Neural cell (in vitro differentiated cells): ENCODE measurements at regions not wholly inside any gene's neighbourhood (a gene's known extent, or its start where the extent isn't known, plus 50 kb on each side); places are given as distances from the start of the nearest gene placed in this dataset.

Experiments
- H2AFZ ChIP-seq: fragments of 200-600, 300-800 bp; sonication (generic), shearing (Covaris generic); 2 replicates; pipeline ENCODE4 v1.6.0; 2014; ENCODE audit warnings: low read depth, mild to moderate bottlenecking, antibody characterized with exemption, low read length, moderate library complexity
- H3F3A ChIP-seq: fragments of 200-600 bp; shearing (Covaris generic); 2 replicates; pipeline ENCODE4 v1.6.1; 2016; ENCODE audit warnings: mild to moderate bottlenecking, moderate library complexity, mixed read lengths, antibody characterized with exemption, low read length; ENCODE audit not compliant: insufficient read depth, poor library complexity, severe bottlenecking
- H3K27ac ChIP-seq: fragments of 200-600, 300-800 bp; sonication (generic), shearing (Covaris generic); 2 replicates; pipeline ENCODE4 v1.5.1; 2014; ENCODE audit warnings: mild to moderate bottlenecking, low read length, moderate library complexity
- H3K27me3 ChIP-seq: fragments of 300-800, 200-600 bp; sonication (generic), shearing (Covaris generic); 2 replicates; pipeline ENCODE4 v1.6.0; 2014; ENCODE audit warnings: mild to moderate bottlenecking, low read depth, low read length, moderate library complexity; ENCODE audit not compliant: insufficient read depth
- H3K36me3 ChIP-seq: fragments of 300-800, 200-600 bp; sonication (generic), shearing (Covaris generic); 2 replicates; pipeline ENCODE4 v1.5.1; 2014; ENCODE audit warnings: mild to moderate bottlenecking, antibody characterized with exemption, low read length, moderate library complexity; ENCODE audit not compliant: insufficient read depth
- H3K4me2 ChIP-seq: fragments of 300-800, 200-600 bp; sonication (generic), shearing (Covaris generic); 2 replicates; pipeline ENCODE4 v1.6.0; 2014; ENCODE audit warnings: mild to moderate bottlenecking, low read length
- H3K4me3 ChIP-seq: fragments of 300-800, 200-600 bp; sonication (generic), shearing (Covaris generic); 2 replicates; pipeline ENCODE4 v1.5.1; 2014; ENCODE audit warnings: mild to moderate bottlenecking, low read length, moderate library complexity
- H3K79me2 ChIP-seq: fragments of 200-600 bp; shearing (Covaris generic); replicated peaks from 2 replicates; pipeline ENCODE4 v1.6.0; 2014; ENCODE audit warnings: mild to moderate bottlenecking, low read length, moderate library complexity; ENCODE audit not compliant: insufficient read depth
- H3K9ac ChIP-seq: fragments of 300-800, 200-600 bp; sonication (generic), shearing (Covaris generic); 2 replicates; pipeline ENCODE4 v1.6.1; 2016; ENCODE audit warnings: mild to moderate bottlenecking, low read length, mixed read lengths
- H3K9me2 ChIP-seq: fragments of 200-600 bp; shearing (Covaris generic); 2 replicates; pipeline ENCODE4 v1.6.1; 2016; ENCODE audit warnings: mild to moderate bottlenecking, low read length, mixed read lengths; ENCODE audit not compliant: insufficient read depth
- H3K9me3 ChIP-seq: fragments of 200-600, 300-800 bp; sonication (generic), shearing (Covaris generic); 2 replicates; pipeline ENCODE4 v1.6.1; 2016; ENCODE audit warnings: mild to moderate bottlenecking, mixed run types, low read length, moderate library complexity, mixed read lengths
- H4K20me1 ChIP-seq: fragments of 200-600 bp; shearing (Covaris generic); 2 replicates; pipeline ENCODE4 v1.6.1; 2016; ENCODE audit warnings: mild to moderate bottlenecking, mixed run types; ENCODE audit not compliant: insufficient read depth
- CTCF ChIP-seq: fragments of 450-650 bp; IDR thresholded peaks from 2 replicates; pipeline ENCODE4 v1.5.1; 2014; ENCODE audit warnings: antibody characterized with exemption, mild to moderate bottlenecking, moderate library complexity; ENCODE audit not compliant: poor library complexity, severe bottlenecking
- EP300 ChIP-seq: fragments of 450-650 bp; conservative IDR thresholded peaks from 2 replicates; pipeline ENCODE4 v1.6.1; 2014; ENCODE audit warnings: antibody characterized with exemption, mild to moderate bottlenecking, moderate library complexity; ENCODE audit not compliant: poor library complexity, severe bottlenecking
- EZH2 ChIP-seq: fragments of 200-600, 300-800 bp; shearing (Covaris generic), sonication (generic); IDR thresholded peaks from 2 replicates; pipeline ENCODE4 v1.6.1; 2014; ENCODE audit warnings: antibody characterized with exemption, low read length, borderline replicate concordance, mild to moderate bottlenecking; ENCODE audit not compliant: insufficient read depth, poor library complexity, severe bottlenecking
- MXI1 ChIP-seq: fragments of 450-650 bp; conservative IDR thresholded peaks from 2 replicates; pipeline ENCODE4 v1.6.1; 2014; ENCODE audit warnings: antibody characterized with exemption, mild to moderate bottlenecking; ENCODE audit not compliant: poor library complexity, severe bottlenecking
- POLR2AphosphoS5 ChIP-seq: IDR thresholded peaks from 2 replicates; pipeline ENCODE4 v1.6.1; 2012
- RAD21 ChIP-seq: fragments of 450-650 bp; conservative IDR thresholded peaks from 2 replicates; pipeline ENCODE4 v1.6.1; 2014; ENCODE audit warnings: antibody characterized with exemption, mild to moderate bottlenecking, moderate library complexity
- REST ChIP-seq: IDR thresholded peaks from 2 replicates; pipeline ENCODE4 v1.6.1; 2012; ENCODE audit warnings: borderline replicate concordance
- SMC3 ChIP-seq: fragments of 450-650 bp; conservative IDR thresholded peaks from 2 replicates; pipeline ENCODE4 v1.6.1; 2014; ENCODE audit warnings: antibody characterized with exemption, mild to moderate bottlenecking, moderate library complexity; ENCODE audit not compliant: poor library complexity
- TAF1 ChIP-seq: IDR thresholded peaks from 2 replicates; pipeline ENCODE4 v1.6.1; 2012; ENCODE audit warnings: low read depth

DNA sequence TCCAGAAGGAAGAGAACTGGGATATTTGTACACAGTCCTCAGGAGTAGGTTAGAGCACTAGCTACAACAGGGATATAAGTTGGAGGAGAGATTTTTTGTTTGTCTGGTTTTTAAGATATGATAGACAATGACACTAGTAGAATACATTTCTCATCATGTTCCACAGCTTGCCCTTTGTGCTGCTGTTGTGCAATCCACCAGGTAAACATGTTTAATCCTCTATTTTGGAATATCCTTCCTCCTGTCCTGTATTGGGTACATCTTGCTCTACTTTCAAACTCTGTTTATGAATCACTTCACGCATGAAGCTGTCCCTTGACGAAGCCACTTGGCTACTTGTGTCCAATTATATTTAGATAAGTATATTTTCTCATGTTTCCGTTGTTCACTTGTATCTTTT, 153.6 kb upstream of the TENT5A start:
- no peak overlapping the region for H3K9ac ChIP-seq
- no peaks in the 10 kb centered on the region for H3K27me3 ChIP-seq
- no peak for TF ChIP-seq SMC3
- no peak for TF ChIP-seq REST
- no peak for TF ChIP-seq RAD21
- TF ChIP-seq EZH2, result no peak
- TF ChIP-seq EP300, result no peak
- no peak for TF ChIP-seq MXI1
- no peak for TF ChIP-seq POLR2AphosphoS5
- no peak for TF ChIP-seq TAF1
- TF ChIP-seq CTCF, result no peak
- no peak overlapping the region for H2AFZ ChIP-seq
- H3K4me2 ChIP-seq, result no peak overlapping the region
- H3K9me2 ChIP-seq, result no peaks in the 10 kb centered on the region
- H3F3A ChIP-seq, result no peaks in the 10 kb centered on the region
- no peaks in the 10 kb centered on the region for H3K9me3 ChIP-seq
- H3K36me3 ChIP-seq, result no peaks in the 10 kb centered on the region
- H3K79me2 ChIP-seq, result no peaks in the 10 kb centered on the region
- no peak overlapping the region for H3K4me3 ChIP-seq
- no peaks in the 10 kb centered on the region for H4K20me1 ChIP-seq
- H3K27ac ChIP-seq, result no peak overlapping the region

DNA sequence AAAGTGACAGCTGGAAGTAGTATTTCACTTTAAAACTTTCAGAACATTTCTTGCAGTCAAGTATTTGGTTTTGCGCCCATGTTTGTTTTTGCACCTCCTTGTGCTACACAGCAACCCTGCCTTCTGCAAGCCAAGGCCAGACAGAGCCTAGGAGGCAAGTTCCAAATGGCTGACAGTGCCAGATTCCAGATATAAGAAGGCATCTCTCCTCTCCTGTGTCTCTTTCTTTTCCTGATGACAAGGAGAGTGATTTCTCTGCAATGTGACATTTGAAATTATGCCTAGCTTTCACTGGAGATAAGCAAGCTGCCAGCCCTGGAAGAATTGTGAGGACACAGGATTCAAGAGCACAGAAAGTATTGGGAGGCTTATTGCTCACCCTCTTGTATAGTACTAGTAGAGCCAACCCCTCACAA, 149.1 kb upstream of the TENT5A start:
- Histone ChIP-seq H3K27me3 (no peaks in the 10 kb centered on the region), H3K27ac (no peak overlapping the region), H3F3A (no peaks in the 10 kb centered on the region), H2AFZ (no peak overlapping the region), H3K79me2 (no peaks in the 10 kb centered on the region), H3K9ac (no peak overlapping the region), H3K4me3 (no peak overlapping the region), H3K9me3 (no peaks in the 10 kb centered on the region), H3K4me2 (no peak overlapping the region), H4K20me1 (no peaks in the 10 kb centered on the region), H3K9me2 (no peaks in the 10 kb centered on the region), H3K36me3 (no peaks in the 10 kb centered on the region)
- TF ChIP-seq REST, result no peak
- TF ChIP-seq RAD21, result no peak
- no peak for TF ChIP-seq POLR2AphosphoS5
- no peak for TF ChIP-seq MXI1
- TF ChIP-seq TAF1, result no peak
- no peak for TF ChIP-seq EP300
- TF ChIP-seq EZH2, result no peak
- TF ChIP-seq SMC3, result no peak
- TF ChIP-seq CTCF, result no peak
